Small intestine (tissue), 7 donors: ENCODE measurements at regions not wholly inside any gene's neighbourhood (a gene's known extent, or its start where the extent isn't known, plus 50 kb on each side); places are given as distances from the start of the nearest gene placed in this dataset.

Experiments
- DNase-seq, 2 donors: peaks; one replicate each; pipeline versions ENCODE4 v3.0.0 to v3.0.0-alpha.2; 2013
- FAIRE-seq: peaks from 2 replicates; lab custom pipeline; 2012; peaks lifted over from hg19 to GRCh38; lab: Jason Lieb, UNC
- H3K27ac ChIP-seq, 3 donors: one replicate each; pipeline ENCODE4 v1.5.1; 2013; ENCODE audit warnings: low read length in 2 of 3, mild to moderate bottlenecking in 2 of 3, control low read depth in 1 of 3, inconsistent platforms in 1 of 3, low read depth in 1 of 3, moderate library complexity in 1 of 3
- H3K27me3 ChIP-seq, 3 donors: one replicate each; pipeline ENCODE4 v1.6.1; 2013; ENCODE audit warnings: low read length in 3 of 3, inconsistent platforms in 1 of 3; ENCODE audit not compliant: control insufficient read depth in 3 of 3, insufficient read depth in 3 of 3
- H3K36me3 ChIP-seq, 3 donors: one replicate each; pipeline ENCODE4 v1.6.1; 2013; ENCODE audit warnings: low read length in 3 of 3, inconsistent platforms in 1 of 3, low read depth in 1 of 3, mild to moderate bottlenecking in 1 of 3, moderate library complexity in 1 of 3; ENCODE audit not compliant: control insufficient read depth in 3 of 3, insufficient read depth in 2 of 3
- H3K4me1 ChIP-seq, 3 donors: one replicate each; pipeline ENCODE4 v1.6.1; 2013; ENCODE audit warnings: low read length in 2 of 3, inconsistent platforms in 1 of 3, low read depth in 1 of 3, mild to moderate bottlenecking in 1 of 3, moderate library complexity in 1 of 3; ENCODE audit not compliant: control insufficient read depth in 3 of 3, insufficient read depth in 2 of 3
- H3K4me3 ChIP-seq, 3 donors: one replicate each; pipeline ENCODE4 v1.5.1; 2013; ENCODE audit warnings: low read length in 3 of 3, control low read depth in 1 of 3, inconsistent platforms in 1 of 3, low read depth in 1 of 3, mild to moderate bottlenecking in 1 of 3, moderate library complexity in 1 of 3
- H3K9me3 ChIP-seq, 2 donors: one replicate each; pipeline ENCODE4 v1.6.1; 2013; ENCODE audit warnings: low read depth in 1 of 2, low read length in 1 of 2; ENCODE audit not compliant: control insufficient read depth in 2 of 2, insufficient read depth in 1 of 2
- WGBS, 3 donors: extraction: QIAGEN DNeasy Blood & Tissue Kit; methylation state at CpG; one replicate each; pipeline ENCODE4 v1.1.7; 2013; 5-methylcytosine and 5-hydroxymethylcytosine counted together
- donor health status: healthy with polysubstance abuse.
- donor health status: control.
- donor health status: control.
- donor health status: Bipolar disorder and iron deficiency.
- donor health status: healthy.

- FAIRE-seq (no peak), DNase-seq (no peak)
- 86 to 89% (median 88%) methylated on average over 1 of the region's 1 CpG for WGBS, 3 donors
- Histone ChIP-seq H3K4me3 (no peak overlapping the region), H3K36me3 (no peaks in the 10 kb centered on the region), H3K4me1 (no peaks in the 10 kb centered on the region), H3K9me3 (no peaks in the 10 kb centered on the region), H3K27ac (no peak overlapping the region), H3K27me3 (no peaks in the 10 kb centered on the region)
Observed at GRCh38 chr7:22625251-22625650, 101.7 kb upstream of the IL6 start.

GRCh38 chr7:22624781-22625180, 102.2 kb upstream of the IL6 start:
- Histone ChIP-seq H3K4me1 (no peaks in the 10 kb centered on the region), H3K36me3 (no peaks in the 10 kb centered on the region), H3K9me3 (no peaks in the 10 kb centered on the region), H3K4me3 (no peak overlapping the region), H3K27me3 (no peaks in the 10 kb centered on the region), H3K27ac (no peak overlapping the region)
- 91 to 96% (median 94%) methylated on average over 3 of the region's 3 CpGs for WGBS, 3 donors
- no peak for DNase-seq
- no peak for FAIRE-seq

- no peak for FAIRE-seq
- WGBS, 3 donors = 81 to 91% (median 90%) methylated on average over 4 of the region's 4 CpGs
- no peak for DNase-seq
Observed at GRCh38 chr7:22622116-22622785, 104.7 kb upstream of the IL6 start.

GRCh38 chr7:22618528-22618927, 108.5 kb upstream of the IL6 start:
- Histone ChIP-seq H3K4me3 (no peak overlapping the region), H3K27ac (no peak overlapping the region), H3K4me1 (no peaks in the 10 kb centered on the region), H3K9me3 (peaks cover 0 to 5% of the 10 kb centered on the region in 2 donors), H3K27me3 (no peaks in the 10 kb centered on the region), H3K36me3 (no peaks in the 10 kb centered on the region)
- FAIRE-seq (no peak), DNase-seq (no peak)

More at GRCh38 chr7:22622116-22622785, 104.7 kb upstream of the IL6 start:
- Histone ChIP-seq H3K4me3 (no peak overlapping the region), H3K4me1 (no peaks in the 10 kb centered on the region), H3K9me3 (peaks cover 0 to 4% of the 10 kb centered on the region in 2 donors), H3K27me3 (no peaks in the 10 kb centered on the region), H3K27ac (no peak overlapping the region), H3K36me3 (no peaks in the 10 kb centered on the region)

GRCh38 chr7:22617166-22617565, 109.8 kb upstream of the IL6 start:
- Histone ChIP-seq H3K36me3 (no peaks in the 10 kb centered on the region), H3K9me3 (peaks cover 0 to 5% of the 10 kb centered on the region in 2 donors), H3K4me3 (no peak overlapping the region), H3K27ac (no peak overlapping the region), H3K27me3 (no peaks in the 10 kb centered on the region), H3K4me1 (no peaks in the 10 kb centered on the region)
- DNase-seq (no peak), FAIRE-seq (no peak)
- WGBS, 3 donors = 79 to 81% (median 80%) methylated on average over 4 of the region's 4 CpGs

GRCh38 chr7:22613496-22613895, 113.5 kb upstream of the IL6 start:
- Histone ChIP-seq H3K27ac (no peak overlapping the region), H3K4me3 (no peak overlapping the region), H3K36me3 (no peaks in the 10 kb centered on the region), H3K27me3 (no peaks in the 10 kb centered on the region), H3K9me3 (peaks cover 1 to 5% of the 10 kb centered on the region in 2 donors), H3K4me1 (no peaks in the 10 kb centered on the region)
- DNase-seq (no peak), FAIRE-seq (no peak)
- 65 to 72% (median 71%) methylated on average over 2 of the region's 2 CpGs for WGBS, 3 donors

GRCh38 chr7:22612776-22613175, 112.8 kb upstream of the STEAP1B start:
- FAIRE-seq (no peak), DNase-seq (no peak)
- H3K36me3 ChIP-seq = no peaks in the 10 kb centered on the region
- 45 to 76% (median 55%) methylated on average over 2 of the region's 2 CpGs for WGBS, 3 donors
- H3K4me1 ChIP-seq = no peaks in the 10 kb centered on the region
- no peak overlapping the region for H3K4me3 ChIP-seq
- H3K27me3 ChIP-seq = no peaks in the 10 kb centered on the region
- H3K27ac ChIP-seq = no peak overlapping the region
- H3K9me3 ChIP-seq = peaks cover 1 to 5% of the 10 kb centered on the region in 2 donors

GRCh38 chr7:22611758-22612079, 111.7 kb upstream of the STEAP1B start:
- H3K27ac ChIP-seq = no peak overlapping the region
- FAIRE-seq (no peak), DNase-seq (no peak)
- H3K36me3 ChIP-seq = no peaks in the 10 kb centered on the region
- H3K9me3 ChIP-seq = peaks cover 0 to 1% of the 10 kb centered on the region in 2 donors
- WGBS, 3 donors = 73 to 82% (median 76%) methylated on average over 4 of the region's 4 CpGs
- H3K27me3 ChIP-seq = no peaks in the 10 kb centered on the region
- H3K4me3 ChIP-seq = no peak overlapping the region
- no peaks in the 10 kb centered on the region for H3K4me1 ChIP-seq
